ENCODE measurements at regions not wholly inside any gene's neighbourhood (a gene's known extent, or its start where the extent isn't known, plus 50 kb on each side); places are given as distances from the start of the nearest gene placed in this dataset.

GRCh38 chr6:114453737-114454276, 111.0 kb upstream of the HS3ST5 start:
- TF ChIP-seq POLR2A (IDR thresholded peaks at IDR 0.05; ENCODE audit: low read length): no peak
- TF ChIP-seq GATA1 (IDR thresholded peaks at IDR 0.05; ENCODE audit: low read depth, low read length): no peak
